COLO829 (cell line): ENCODE measurements at regions not wholly inside any gene's neighbourhood (a gene's known extent, or its start where the extent isn't known, plus 50 kb on each side); places are given as distances from the start of the nearest gene placed in this dataset.
"Not testable (repeated sequence)": the region's sequence is repeated elsewhere in the genome, so short reads cannot be mapped to it uniquely, and the experiment has no call there.

ENCODE experiments used
- DNase-seq: peaks from one replicate; pipeline ENCODE4 v3.0.0; 2012; ENCODE audit warnings: low spot score

DNA sequence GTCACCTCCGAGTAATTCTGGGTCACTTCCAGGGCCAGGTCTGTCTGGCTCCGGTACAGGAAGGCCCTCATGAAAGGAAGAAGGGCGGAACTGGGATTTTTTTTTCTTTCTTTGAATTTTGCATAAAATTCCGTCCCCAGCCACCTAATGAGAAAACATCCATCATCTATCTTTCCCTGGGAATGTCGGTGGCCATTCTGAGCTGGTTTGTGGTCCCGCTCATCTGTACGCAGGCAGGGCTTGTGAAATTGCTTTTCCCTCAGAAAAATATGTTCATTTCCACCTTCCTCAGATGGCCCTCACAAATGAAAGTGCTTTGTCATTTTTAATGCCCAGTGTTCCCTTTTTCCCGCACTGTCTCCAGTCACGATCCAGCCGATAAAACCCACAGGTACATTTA is 353.0 kb upstream of the ZFHX3 start:
- DNase-seq = no peak

DNA sequence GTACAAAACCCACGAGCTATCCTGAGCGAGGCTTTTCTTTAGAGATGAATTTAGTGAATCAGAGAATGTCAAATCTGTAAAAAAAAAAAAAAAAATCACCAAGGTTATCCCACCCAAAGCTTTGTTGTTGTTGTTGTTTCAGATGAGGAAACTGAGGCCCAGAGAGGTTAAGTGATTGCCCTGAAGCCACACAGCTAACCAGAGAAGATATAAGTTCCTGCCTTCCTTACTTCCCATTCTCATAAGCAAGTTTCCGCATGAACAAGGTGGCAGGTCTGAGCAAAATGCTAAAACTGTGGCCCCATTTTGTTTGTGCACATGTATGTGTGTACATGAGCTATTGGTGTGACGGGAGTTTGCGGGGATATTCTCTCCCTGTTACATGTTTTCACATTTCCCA is 352.1 kb upstream of the ZFHX3 start:
- DNase-seq = no peak

DNA sequence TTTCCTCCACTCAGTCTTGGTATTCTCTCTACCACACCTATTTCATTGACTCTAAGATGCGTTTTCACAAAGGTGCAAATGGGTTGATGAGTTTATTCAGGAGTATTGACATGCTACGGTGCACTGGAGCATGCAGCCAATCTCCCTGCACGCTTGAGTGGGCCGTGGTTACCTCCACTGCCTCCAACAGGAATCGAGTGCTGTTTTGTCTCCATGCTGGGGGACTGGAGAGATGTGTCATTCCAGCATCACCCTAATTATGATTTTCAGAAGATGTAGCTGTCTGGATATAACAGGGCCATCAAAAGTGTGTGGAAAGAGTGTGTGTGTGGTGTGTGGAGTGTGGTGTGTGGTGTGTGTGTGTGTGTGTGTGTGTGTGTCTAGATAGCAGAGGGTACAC is 351.6 kb upstream of the ZFHX3 start:
- DNase-seq = no peak

DNA sequence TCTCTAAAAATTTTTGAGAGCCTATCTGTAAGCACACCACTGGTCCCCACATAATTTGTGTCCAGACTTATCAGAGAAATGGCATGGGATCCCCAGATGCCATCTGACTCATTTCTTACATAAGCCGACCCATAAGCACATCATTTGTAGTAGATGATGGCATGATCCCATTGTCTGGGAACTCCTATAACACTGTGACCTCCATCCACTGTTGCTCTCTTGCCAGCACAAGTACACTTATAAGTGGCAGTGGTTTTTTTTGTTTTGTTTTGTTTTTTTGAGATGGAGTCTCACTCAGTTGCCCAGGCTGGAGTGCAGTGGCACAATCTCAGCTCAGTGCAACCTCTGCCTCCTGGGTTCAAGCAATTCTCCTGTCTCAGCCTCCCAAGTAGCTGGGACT is 350.7 kb upstream of the ZFHX3 start:
- DNase-seq = not testable (repeated sequence)

DNA sequence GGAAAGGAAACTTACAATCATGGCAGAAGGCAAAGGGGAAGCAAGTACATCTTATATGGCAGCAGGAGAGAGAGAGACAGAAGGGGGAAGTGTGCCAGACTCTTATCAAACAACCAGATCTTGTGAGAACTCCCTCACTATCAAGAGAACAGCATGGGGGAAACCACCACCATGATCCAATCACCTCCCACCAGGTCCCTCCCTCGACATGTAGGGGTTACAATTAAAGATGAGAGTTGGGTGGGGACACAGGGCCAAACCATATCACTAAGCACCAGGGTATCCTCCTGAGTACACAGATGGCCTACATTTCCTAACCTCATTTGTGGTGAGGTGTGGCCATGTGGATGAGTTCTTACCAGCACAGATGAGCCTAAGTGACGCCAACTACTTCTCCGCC is 348.6 kb upstream of the ZFHX3 start:
- DNase-seq = no peak

DNA sequence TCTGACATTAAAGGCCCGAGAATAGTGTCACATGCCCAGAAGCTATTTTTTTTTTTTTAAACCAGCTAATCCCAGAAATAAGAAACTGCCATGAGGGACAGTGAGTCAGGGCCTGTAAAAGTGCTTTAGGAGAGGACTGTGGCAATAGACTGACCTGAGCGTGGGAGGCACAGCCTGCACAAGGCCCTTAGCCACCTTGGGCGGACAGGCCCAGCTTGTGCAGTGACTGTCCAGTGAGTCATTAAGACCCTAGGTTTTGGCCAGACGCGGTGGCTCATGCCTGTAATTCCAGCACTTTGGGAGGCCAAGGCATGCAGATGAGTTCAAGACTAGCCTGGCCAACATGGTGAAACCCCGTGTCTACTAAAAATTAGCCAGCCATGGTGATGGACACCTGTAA is 343.0 kb upstream of the ZFHX3 start:
- no peak for DNase-seq

DNA sequence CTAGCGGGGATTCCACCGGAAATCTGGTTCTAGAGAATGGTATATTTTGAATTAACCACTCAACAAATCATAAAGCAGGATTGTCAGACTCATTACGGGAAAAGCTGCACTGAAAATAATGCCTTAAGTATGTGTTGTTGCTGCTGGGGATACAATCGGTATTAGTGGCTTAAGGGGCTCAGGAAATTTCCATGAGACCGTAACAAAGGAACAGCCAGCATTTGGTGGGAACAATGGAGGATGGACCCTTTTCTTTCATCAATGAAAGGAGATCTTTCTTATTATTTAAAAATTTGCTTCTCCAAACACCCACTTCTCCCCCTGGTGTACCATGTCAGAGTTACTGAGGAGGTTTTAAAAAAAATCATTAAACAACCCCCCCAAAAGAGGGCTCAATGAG is 342.6 kb upstream of the ZFHX3 start:
- no peak for DNase-seq

DNA sequence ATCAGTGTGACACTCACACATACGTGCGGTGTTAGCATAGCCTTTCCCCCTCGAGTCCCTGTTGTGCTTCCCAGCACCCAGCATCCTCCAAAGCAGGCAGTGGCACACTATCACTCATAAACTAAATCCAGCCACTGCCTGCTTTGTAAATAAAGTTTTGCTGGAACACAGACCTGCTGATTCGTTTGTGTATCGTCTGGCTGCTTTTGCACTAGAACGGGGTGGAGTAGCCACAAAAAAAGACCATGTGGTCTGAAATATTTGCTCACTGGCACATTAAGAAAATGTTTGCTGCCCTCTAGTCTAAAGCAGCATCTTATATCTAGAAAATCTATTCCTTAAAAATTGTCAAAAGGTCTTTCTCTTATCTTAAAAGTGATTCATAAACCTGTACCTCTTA is 341.2 kb upstream of the ZFHX3 start:
- no peak for DNase-seq

DNA sequence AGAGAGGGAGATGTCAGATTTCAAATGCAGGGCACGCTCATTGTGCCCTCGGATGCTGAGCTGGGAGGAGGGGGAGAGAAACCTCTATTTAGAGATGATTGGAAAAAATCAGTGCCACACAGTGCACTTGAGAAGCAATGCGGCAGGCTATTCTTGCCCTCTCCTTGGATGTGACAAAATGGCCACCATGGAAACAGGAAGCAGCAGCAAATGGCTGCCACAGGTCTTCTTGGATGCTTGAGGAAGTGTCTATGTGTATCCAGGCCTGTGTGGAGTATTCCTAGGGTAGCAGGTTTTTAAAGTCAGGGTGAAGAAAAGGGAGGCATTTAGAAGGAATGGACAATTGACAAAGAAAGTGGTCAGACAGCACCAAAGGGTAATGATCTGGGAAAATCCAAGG is 340.1 kb upstream of the ZFHX3 start:
- DNase-seq = no peak

DNA sequence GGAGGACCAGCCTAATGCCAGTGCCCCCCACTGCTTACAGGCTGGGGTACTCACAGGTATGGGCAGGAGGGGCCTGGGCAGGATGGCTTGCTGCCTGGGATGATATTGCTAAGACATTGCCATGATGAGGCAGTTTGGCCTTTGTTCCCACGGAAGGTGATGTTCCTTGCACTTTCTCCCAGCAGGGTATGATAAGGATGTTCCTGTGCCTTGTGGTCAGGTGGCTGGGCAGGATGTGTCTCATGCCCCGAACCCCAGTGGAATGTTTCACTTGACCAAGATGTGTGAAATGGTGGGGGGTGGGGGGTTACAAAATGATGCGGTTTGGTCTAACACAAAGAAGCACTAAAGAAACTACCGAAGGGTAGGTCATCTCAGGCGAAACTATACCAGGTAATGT is 337.8 kb upstream of the ZFHX3 start:
- no peak for DNase-seq

DNA sequence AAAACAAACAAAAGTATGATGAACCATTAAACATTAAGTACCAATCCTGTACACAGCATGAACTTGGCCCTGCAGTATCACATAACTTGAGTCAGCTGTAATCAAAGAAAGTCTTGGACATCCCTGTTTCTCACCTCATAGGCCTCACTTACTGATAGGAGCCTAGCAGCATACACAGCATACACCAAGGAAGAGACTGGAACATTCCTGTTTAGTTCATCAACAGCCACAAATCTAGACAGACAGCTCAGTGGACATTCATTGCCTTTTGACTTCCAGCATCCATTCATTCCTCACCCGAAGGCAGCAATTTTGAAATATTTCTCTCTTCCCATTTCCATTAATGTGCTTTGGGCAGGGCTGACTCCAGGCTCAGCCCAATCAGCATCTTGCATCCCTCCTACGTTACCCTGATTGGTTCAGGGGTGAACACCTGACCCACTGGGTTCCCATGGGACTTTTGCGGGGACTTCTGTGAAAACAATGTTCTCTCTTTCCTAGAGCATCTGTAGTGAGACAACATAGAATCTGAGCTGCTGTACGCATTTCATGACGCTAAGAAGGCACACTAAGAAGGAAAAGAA is 336.7 kb upstream of the ZFHX3 start:
- DNase-seq = no peak

DNA sequence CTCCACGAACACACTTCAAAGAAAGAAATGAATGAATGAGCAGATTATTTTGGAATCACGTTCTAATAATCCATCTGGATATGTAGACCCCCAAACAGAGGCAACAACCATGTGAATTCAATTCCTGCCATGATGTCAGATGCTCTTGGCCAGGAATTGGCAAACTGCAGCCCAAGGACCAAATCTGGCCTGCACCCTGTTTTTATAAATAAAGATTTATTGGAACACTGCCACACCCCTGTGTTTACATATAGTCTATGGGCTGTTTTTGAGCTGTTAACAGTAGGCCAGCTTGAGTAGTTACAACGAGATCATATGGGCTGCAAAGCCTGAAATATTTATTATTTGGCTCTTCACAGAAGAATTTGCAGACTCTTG is 336.0 kb upstream of the ZFHX3 start:
- DNase-seq = no peak

DNA sequence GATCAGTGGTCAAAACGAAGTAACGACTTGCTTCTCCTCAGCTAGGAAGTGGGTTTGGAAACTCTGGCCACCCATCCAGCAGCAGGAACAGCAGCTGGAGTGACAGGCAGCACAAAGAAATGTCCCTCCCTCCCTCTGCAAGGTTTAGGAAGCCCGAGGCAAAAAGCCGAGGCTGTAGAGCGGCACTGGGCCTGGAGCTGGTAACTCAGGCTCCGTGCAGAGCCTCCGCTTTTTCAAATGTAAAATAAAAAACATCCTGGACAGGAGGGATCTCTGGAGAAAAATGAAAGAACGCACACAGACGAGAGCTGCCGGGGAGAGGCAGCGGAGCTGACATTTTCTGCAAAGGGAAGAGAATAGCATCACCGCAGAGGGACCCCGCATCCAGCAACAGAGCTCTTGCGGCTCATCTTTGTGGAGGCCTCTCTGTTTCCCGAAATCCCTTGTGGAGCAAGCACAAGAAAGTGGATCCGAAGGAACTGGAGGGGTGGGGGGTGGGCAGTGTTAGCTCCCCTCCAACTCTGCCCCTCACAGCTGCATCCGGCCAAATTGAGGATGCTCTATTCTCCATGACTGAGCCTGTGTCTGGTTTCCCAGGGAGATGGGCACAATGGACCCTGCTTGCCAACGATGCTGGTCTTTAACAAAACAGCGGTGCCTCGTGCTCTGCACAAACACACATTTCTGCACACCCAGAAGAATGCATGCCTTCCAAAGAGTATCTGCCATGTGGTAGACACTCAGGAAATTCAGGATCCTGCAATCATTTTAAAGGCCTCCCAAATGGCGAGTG is 335.5 kb upstream of the ZFHX3 start:
- DNase-seq = no peak

DNA sequence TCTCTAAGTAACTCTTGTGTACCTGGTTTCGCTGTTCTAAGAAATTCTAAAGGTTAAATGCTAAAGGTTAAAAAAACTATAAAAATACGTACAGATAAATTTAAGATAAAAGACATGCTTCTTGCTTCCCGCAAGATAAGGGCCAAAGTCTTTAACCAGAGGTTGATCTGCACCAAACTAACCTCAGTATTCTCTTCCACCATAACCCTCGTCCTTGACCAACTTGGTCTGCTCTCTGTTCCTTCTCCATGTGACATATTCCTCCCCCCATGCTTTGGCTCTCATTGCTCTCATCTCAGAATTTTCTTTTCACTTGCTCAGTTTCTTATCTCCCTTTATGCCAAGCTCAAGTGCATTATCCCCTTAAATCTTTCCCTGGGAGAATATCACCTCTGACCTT is 330.5 kb upstream of the ZFHX3 start:
- DNase-seq = no peak

DNA sequence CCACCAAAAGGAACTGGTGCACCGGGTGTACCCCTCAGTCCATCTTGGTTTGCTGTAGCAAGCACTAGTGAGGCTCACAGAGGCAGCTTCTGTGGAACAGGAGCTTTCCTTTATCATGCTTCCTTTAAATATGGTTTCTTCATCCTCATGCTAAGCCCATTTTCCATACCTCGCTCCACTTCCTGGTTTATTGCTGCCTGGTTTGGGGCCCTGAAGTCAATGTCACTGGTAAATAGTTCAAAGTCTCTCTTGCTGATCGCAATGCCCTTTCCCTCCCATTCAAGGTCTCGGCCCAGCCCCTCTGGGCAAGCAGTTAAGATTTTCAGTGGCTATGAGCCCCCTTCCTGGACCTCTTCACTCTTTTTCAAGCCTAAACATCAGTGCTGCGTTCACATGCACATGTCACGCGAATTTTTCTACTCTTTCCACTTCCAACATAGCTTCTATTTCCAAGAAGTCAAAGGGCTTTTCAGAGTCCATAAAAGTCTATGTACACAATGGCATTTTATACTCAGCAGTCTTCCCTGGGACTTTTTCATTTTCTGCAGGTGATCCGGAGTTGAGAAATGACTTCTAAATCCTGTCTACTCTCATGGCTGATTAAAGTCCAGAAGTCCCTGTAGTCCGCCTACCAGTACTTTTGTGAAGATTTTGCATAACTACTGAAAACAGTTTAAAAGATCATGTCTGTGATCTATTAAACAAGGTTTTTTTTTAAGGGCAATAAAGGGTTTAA is 323.8 kb upstream of the ZFHX3 start:
- no peak for DNase-seq

DNA sequence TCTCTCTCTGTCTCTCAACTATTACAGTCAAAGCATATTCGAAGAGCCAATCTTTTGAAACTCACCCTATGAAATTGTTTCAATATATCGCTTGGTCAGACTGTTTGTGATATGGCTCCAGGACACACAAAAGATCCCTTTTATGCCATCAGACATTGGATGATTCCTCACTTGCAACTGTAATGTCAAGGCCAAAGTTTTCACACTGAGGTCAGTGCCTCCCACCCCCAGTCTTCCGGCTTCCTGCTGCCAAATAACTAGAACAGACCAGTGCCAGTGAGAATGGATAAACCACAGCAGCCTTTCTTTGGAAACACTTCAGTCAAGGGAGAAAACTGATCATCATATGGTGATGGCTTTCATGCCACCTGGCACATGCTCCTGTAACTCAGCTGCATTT is 321.9 kb upstream of the ZFHX3 start:
- DNase-seq = peak; percentile 63

DNA sequence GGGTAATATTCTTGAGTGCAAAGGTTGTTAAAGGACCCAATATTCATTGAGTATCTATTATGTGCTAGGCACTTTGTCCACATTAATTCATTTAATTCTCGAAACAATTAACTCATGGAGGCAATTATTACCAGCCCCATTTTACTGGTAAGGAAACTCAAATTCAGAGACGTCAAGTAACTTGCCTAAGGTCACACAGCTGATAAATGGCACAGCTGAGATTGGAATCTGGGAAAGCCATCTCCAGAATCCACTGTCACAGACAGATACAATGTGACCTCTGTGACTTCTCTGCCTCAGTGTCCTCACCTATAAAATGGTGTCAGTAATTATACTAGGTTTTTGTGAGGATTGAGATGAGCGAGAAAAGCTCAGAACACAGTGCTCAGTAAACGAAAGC is 320.8 kb upstream of the ZFHX3 start:
- no peak for DNase-seq

DNA sequence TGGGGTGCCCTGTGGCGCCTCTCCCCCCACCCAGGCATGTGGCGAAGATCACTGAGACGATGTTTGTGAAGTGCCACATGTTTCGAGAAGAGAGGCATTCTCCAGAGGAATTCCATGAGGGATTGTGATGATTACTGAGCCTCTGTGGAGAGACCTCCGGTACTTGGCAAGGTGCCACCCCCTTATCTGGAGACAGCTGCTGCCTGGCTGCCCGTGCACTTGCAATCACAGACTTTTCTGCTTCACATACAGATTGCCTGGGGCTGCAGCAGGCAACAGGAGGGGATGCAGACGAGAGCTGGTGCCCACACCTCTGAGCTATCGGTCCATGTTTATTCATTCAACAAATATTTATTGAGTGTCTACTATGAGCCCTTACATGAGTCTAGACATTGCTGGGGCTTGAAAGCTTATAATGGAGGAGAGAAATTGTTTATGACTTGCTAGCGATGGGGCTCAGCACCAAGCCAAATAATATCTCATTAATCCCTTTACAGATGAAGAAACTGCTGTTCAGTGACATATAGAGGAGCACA is 317.2 kb upstream of the ZFHX3 start:
- no peak for DNase-seq

DNA sequence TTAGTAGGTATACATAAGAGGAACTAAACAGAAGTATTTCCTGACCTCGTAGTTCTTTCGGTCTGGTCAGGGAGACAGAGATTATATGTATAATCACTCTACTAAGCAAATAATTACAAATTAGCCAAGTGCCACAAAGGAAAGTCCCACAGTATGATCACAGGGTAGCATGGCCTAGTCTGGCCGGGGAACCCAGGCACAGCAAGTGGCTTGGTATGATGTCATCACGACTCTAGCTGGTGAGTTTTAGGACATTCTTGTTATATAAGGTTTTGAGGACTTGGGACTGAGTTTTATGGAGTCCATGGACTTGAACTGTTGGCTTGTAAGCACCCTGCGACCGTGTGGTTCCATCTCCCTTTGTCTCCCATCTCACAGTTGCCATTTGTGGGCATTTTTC is 316.5 kb upstream of the ZFHX3 start:
- DNase-seq = no peak

DNA sequence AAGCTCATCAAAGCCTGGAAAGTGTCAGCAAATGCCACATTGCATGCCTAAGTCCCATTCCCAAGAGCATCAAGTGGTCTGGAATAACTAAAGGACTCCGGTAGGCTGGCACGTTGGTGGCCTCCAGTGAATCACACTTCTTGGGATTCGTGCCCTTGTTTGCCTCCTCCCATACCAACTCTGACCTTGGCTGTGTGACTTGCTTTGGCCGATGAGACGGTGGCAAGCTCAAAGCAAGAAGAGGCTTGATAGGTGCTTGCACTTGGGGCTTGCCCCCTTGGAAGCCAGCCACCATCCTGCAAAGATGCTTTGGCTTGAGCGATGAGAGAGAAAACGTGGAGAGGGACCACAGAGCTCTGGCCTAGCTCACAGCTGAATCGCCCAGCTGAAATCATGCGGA is 313.1 kb upstream of the ZFHX3 start:
- DNase-seq = no peak

DNA sequence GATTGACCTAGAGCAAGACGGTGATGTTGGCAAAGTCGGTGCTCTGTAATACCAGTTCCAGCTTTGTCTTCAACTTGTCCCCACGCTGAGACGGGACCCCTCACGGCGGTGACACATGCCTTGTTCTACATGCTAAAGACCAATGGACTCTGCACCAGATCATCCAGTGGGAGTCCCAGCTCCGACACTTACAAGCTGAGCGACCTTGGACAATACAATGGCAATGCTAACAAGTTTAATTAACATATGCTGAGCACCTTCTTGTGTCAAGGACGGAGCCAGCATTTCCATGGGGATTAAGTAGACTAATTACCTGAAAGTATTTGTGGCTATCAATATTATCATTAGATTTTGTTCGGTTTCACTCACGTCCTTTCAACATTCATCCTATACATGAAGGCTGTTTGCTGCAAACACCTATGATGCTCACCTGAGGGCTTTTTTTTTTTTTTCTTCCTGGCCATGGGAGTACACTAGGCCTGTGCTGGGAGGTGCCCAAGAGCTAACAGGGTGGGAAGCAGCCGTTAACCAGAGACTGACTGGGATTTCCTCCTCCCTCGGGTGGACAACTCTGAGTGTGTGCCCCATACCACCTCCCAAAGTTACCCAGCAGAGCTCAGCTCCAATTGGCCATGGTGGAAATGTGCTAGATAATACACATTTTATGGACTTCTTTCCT is 308.6 kb upstream of the ZFHX3 start:
- DNase-seq = no peak

DNA sequence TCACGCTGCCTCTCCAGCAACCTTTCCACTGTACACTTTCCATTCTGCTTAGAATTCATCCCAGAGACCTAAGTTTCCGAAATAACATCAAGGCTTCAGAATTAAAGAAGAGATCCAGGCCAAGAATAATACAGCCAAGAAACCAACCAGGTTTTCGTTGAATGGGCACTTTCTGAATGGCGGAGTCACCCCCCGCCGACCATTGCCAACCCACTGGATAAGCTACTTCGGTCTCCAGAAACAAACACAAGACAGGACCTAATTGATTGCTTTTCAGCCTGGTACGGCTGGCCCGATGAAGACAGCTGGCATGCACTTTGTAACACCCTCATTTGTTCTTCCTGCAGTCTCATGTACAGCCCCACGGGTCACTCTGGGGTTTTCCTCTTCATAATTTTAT is 308.1 kb upstream of the ZFHX3 start:
- DNase-seq = no peak

DNA sequence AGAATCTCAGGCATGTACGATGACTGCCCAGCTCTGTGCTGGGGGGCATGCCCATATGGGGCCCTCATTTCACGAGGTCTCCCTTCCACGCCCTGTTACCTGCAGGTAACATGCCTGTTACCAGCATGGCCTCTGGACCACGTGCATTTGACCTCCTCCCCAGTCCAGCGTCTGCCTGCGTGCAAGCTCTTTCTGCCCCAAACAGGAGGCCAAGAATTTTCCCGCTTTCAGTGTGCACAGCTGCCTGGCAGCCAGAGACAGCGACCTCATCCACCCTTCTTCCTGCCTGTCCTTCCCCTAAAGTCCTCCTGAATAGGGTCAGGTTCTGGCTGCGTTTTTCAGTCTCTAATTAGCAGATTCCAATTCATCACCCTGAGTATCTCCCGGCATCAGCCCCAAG is 306.5 kb upstream of the ZFHX3 start:
- DNase-seq = no peak
